Kidney (tissue), 13 donors: ENCODE measurements at regions not wholly inside any gene's neighbourhood (a gene's known extent, or its start where the extent isn't known, plus 50 kb on each side); places are given as distances from the start of the nearest gene placed in this dataset.

Experiments
- DNase-seq, 5 donors: peaks; one replicate each; pipeline ENCODE4 v3.0.0-alpha.2; 2013 to 2020
- FAIRE-seq: peaks from 2 replicates; lab custom pipeline; 2012; peaks lifted over from hg19 to GRCh38; lab: Jason Lieb, UNC
- H3K27ac ChIP-seq, 2 donors: one replicate each; pipeline ENCODE4 v1.7.0; 2013; ENCODE audit warnings: low read depth in 2 of 2, low read length in 2 of 2, inconsistent platforms in 1 of 2
- H3K27me3 ChIP-seq: one replicate; pipeline ENCODE4 v1.7.1; 2013; ENCODE audit warnings: low read length, inconsistent platforms; ENCODE audit not compliant: control insufficient read depth, insufficient read depth
- H3K36me3 ChIP-seq, 3 donors: one replicate each; pipeline versions ENCODE4 v1.7.0 to v1.7.1; 2013; ENCODE audit warnings: low read length in 3 of 3, control low read depth in 1 of 3, inconsistent platforms in 1 of 3; ENCODE audit not compliant: insufficient read depth in 3 of 3, control insufficient read depth in 2 of 3
- H3K4me1 ChIP-seq, 3 donors: one replicate each; pipeline versions ENCODE4 v1.7.0 to v1.7.1; 2013; ENCODE audit warnings: low read length in 3 of 3, inconsistent platforms in 1 of 3, low read depth in 1 of 3; ENCODE audit not compliant: control insufficient read depth in 2 of 3, insufficient read depth in 2 of 3
- H3K4me3 ChIP-seq, 3 donors: one replicate each; pipeline versions ENCODE4 v1.7.0 to v1.8.1; 2013; ENCODE audit warnings: low read length in 3 of 3, control low read depth in 1 of 3, inconsistent platforms in 1 of 3
- H3K9ac ChIP-seq, 3 donors: one replicate each; pipeline versions ENCODE4 v1.7.0 to v1.7.1; 2013; ENCODE audit warnings: low read length in 3 of 3, control low read depth in 1 of 3, inconsistent platforms in 1 of 3
- H3K9me3 ChIP-seq, 3 donors: one replicate each; pipeline versions ENCODE4 v1.7.0 to v1.7.1; 2013; ENCODE audit warnings: low read length in 3 of 3, control low read depth in 1 of 3, inconsistent platforms in 1 of 3; ENCODE audit not compliant: control insufficient read depth in 2 of 3, insufficient read depth in 1 of 3
- CTCF ChIP-seq: IDR thresholded peaks from 3 replicates; pipeline ENCODE4 v1.5.1; 2012; ENCODE audit warnings: mild to moderate bottlenecking, moderate library complexity, borderline replicate concordance; ENCODE audit not compliant: insufficient read depth; ENCODE audit errors: extremely low read depth
- intact Hi-C: fragments of 100-400 bp; cut with DNase I; formaldehyde crosslinking; loops from one replicate; pipeline ENCODE4 v1.11.1; 2022
- donor health status: control.
- donor health status: control.
- donor health status: control.
- donor health status: control.
- donor health status: control.
- donor health status: DM: yes; HTN: yes; CAD: no.
- donor health status: Normal renal cell carcinoma (clear cell type).

- Histone ChIP-seq H3K27ac (no peak overlapping the region), H3K9me3 (no peaks in the 10 kb centered on the region), H3K27me3 (no peaks in the 10 kb centered on the region), H3K9ac (no peak overlapping the region), H3K4me3 (no peak overlapping the region), H3K36me3 (no peaks in the 10 kb centered on the region), H3K4me1 (no peaks in the 10 kb centered on the region)
- intact Hi-C loops, result no loop called here
- no peak for TF ChIP-seq CTCF
- no peak for FAIRE-seq
- DNase-seq, result no peak
Measured at GRCh38 chr6:43944908-43945767, 175.1 kb downstream of the VEGFA start.

- FAIRE-seq (no peak), DNase-seq (no peak)
- H3K27ac ChIP-seq, result no peak overlapping the region
- H3K9ac ChIP-seq, result no peak overlapping the region
- no peaks in the 10 kb centered on the region for H3K4me1 ChIP-seq
- TF ChIP-seq CTCF, result no peak
- no peak overlapping the region for H3K4me3 ChIP-seq
- H3K27me3 ChIP-seq, result no peaks in the 10 kb centered on the region
- no peaks in the 10 kb centered on the region for H3K36me3 ChIP-seq
- H3K9me3 ChIP-seq, result no peaks in the 10 kb centered on the region
- intact Hi-C loops, result no loop called here
Measured at GRCh38 chr6:43943781-43944250, 173.8 kb downstream of the VEGFA start.

- H3K27ac ChIP-seq, result no peak overlapping the region
- TF ChIP-seq CTCF, result no peak
- H3K9ac ChIP-seq, result no peak overlapping the region
- no peak overlapping the region for H3K4me3 ChIP-seq
- DNase-seq (no peak), FAIRE-seq (no peak)
- intact Hi-C loops, result no loop called here
- H3K27me3 ChIP-seq, result no peaks in the 10 kb centered on the region
- no peaks in the 10 kb centered on the region for H3K36me3 ChIP-seq
- H3K9me3 ChIP-seq, result no peaks in the 10 kb centered on the region
- H3K4me1 ChIP-seq, result no peaks in the 10 kb centered on the region
Measured at GRCh38 chr6:43943099-43943766, 173.2 kb downstream of the VEGFA start.
